BJ (cell line): ENCODE measurements at regions not wholly inside any gene's neighbourhood (a gene's known extent, or its start where the extent isn't known, plus 50 kb on each side); places are given as distances from the start of the nearest gene placed in this dataset.

Source experiments
- CTCF ChIA-PET: fragments of 350-600 bp; formaldehyde crosslinking; extraction: SDS; loops from one replicate; lab custom pipeline; 2021; ENCODE audit warnings: antibody characterized with exemption, inconsistent platforms; lab: Yijun Ruan, JAX
- POLR2A ChIA-PET: fragments of 300-600 bp; sonication (Branson Sonifier 250); formaldehyde crosslinking; extraction: SDS; loops from one replicate; lab custom pipeline; 2021; ENCODE audit warnings: antibody characterized with exemption; lab: Charles Lee
- DNase-seq: peaks from one replicate; pipeline ENCODE4 v3.0.0-alpha.2; 2011; ENCODE audit warnings: low read depth
- H3K27me3 ChIP-seq: 2 replicates; pipeline ENCODE4 v1.6.0; 2011; ENCODE audit warnings: low read length; ENCODE audit not compliant: control insufficient read depth, insufficient read depth
- H3K36me3 ChIP-seq: 2 replicates; pipeline ENCODE4 v1.5.1; 2011; ENCODE audit warnings: low read length; ENCODE audit not compliant: control insufficient read depth, insufficient read depth
- H3K4me3 ChIP-seq: 2 replicates; pipeline ENCODE4 v1.5.1; 2011; ENCODE audit warnings: low read depth, mild to moderate bottlenecking, control low read depth, low read length
- TF ChIP-seq, protein P1 (sequence below): IDR thresholded peaks from 2 replicates; pipeline ENCODE4 v1.5.1; 2011; ENCODE audit warnings: low read depth, mild to moderate bottlenecking, control low read depth, inconsistent platforms, low read length, moderate library complexity; ENCODE audit not compliant: insufficient read depth

DNA sequence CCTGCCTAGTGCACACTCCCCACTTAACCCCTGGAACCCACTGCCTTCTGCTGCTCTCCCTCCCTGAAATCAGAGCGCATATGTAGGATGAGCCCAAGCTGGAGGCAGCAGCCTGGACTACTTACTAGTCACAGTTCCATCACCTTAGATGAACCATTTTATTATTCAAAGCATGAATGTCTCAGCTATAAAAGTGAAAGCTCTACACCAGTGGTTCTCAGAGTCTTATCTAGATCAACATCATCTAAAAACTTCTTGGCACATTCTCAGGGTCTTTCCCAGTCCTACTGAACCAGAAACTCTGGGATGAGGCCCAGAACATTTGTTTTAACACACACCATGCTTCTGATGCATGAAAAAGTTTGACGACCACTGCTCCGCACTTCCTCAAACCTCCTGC lies 100.3 kb upstream of the ANK3 start:
- TF ChIP-seq, protein P1, sequence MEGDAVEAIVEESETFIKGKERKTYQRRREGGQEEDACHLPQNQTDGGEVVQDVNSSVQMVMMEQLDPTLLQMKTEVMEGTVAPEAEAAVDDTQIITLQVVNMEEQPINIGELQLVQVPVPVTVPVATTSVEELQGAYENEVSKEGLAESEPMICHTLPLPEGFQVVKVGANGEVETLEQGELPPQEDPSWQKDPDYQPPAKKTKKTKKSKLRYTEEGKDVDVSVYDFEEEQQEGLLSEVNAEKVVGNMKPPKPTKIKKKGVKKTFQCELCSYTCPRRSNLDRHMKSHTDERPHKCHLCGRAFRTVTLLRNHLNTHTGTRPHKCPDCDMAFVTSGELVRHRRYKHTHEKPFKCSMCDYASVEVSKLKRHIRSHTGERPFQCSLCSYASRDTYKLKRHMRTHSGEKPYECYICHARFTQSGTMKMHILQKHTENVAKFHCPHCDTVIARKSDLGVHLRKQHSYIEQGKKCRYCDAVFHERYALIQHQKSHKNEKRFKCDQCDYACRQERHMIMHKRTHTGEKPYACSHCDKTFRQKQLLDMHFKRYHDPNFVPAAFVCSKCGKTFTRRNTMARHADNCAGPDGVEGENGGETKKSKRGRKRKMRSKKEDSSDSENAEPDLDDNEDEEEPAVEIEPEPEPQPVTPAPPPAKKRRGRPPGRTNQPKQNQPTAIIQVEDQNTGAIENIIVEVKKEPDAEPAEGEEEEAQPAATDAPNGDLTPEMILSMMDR, result no peak
- Histone ChIP-seq H3K4me3 (no peak overlapping the region), H3K36me3 (no peaks in the 10 kb centered on the region), H3K27me3 (no peaks in the 10 kb centered on the region)
- no peak for DNase-seq
- ChIA-PET CTCF (no interaction called here), POLR2A (no interaction called here)

- CTCF ChIA-PET, result no interaction called here
- POLR2A ChIA-PET, result no interaction called here
- no peaks in the 10 kb centered on the region for H3K27me3 ChIP-seq
- no peak overlapping the region for H3K4me3 ChIP-seq
- TF ChIP-seq, protein P1, result no peak
- no peaks in the 10 kb centered on the region for H3K36me3 ChIP-seq
- DNase-seq, result no peak
Measured at GRCh38 chr10:60488111-60488669, 98.5 kb upstream of the ANK3 start.

DNA sequence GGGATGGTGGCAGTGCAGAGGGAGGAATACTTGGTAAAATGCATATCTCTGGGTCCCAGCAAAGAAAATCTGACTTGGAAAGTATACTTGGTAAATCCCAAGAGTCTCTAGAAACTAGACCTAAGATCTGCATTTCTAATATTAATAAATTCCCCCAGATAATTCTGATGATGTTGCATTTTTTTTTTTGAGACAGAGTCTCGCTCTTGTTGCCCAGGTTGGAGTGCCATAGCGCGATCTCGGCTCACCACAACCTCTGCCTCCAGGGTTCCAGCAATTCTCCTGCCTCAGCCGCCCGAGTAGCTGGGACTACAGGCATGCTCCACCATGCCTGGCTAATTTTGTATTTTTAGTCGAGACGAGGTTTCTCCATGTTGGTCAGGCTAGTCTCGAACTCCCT lies 97.9 kb upstream of the ANK3 start:
- H3K36me3 ChIP-seq, result no peaks in the 10 kb centered on the region
- TF ChIP-seq, protein P1, result no peak
- CTCF ChIA-PET, result no interaction called here
- no peak for DNase-seq
- H3K27me3 ChIP-seq, result no peaks in the 10 kb centered on the region
- POLR2A ChIA-PET, result no interaction called here
- no peak overlapping the region for H3K4me3 ChIP-seq

GRCh38 chr10:60485025-60485424 lies 95.3 kb upstream of the ANK3 start:
- ChIA-PET CTCF (no interaction called here), POLR2A (no interaction called here)
- no peaks in the 10 kb centered on the region for H3K36me3 ChIP-seq
- no peak overlapping the region for H3K4me3 ChIP-seq
- DNase-seq, result no peak
- TF ChIP-seq, protein P1, result no peak
- no peaks in the 10 kb centered on the region for H3K27me3 ChIP-seq

DNA sequence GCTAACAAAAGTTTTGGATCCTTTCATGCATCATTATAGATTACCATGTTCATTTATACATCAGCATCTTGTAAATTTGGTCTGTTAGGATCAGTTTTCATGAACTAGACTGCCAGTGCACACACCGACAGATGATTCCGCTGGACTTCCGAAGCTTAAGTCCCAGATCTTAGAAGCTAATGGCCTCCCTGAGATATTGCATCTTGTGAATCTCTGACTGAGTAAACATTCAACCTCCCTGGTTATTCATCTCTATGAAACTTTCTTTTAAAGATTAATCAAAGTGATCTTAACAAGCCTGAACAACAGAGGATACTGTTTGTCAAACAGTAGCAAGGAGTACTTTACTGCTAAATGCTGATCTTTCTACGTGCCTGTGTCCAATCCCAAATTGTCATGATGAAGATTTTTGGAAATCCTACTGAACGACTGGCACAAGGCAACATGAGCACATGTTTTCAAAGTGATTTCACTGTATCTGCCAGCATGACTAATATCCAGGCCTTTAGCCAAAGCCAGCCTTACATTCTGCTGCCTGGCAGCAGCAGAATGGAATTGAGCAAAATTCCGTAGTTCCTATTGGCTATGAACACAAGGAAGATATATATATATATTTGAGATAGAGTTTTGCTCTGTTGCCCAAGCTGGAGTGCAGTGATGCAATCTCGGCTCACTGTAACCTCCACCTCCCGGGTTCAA lies 91.3 kb upstream of the ANK3 start:
- H3K27me3 ChIP-seq, result no peaks in the 10 kb centered on the region
- ChIA-PET POLR2A (no interaction called here), CTCF (no interaction called here)
- DNase-seq, result peak; percentile 34
- TF ChIP-seq, protein P1, result no peak
- H3K36me3 ChIP-seq, result no peaks in the 10 kb centered on the region
- H3K4me3 ChIP-seq, result no peak overlapping the region
